Neural progenitor cell (in vitro differentiated cells): ENCODE measurements at regions not wholly inside any gene's neighbourhood (a gene's known extent, or its start where the extent isn't known, plus 50 kb on each side); places are given as distances from the start of the nearest gene placed in this dataset.

Experiments
- CTCF ChIP-seq: fragments of 200-600 bp; sonication (generic); IDR thresholded peaks from 2 replicates; pipeline ENCODE4 v1.5.1; 2017; ENCODE audit warnings: antibody characterized with exemption, mild to moderate bottlenecking
- EZH2 ChIP-seq: fragments of 200-600 bp; sonication (generic); IDR thresholded peaks from 2 replicates; pipeline ENCODE4 v1.6.1; 2017; ENCODE audit warnings: antibody characterized with exemption, mild to moderate bottlenecking, moderate library complexity
- EZH2phosphoT487 ChIP-seq: fragments of 200-600 bp; sonication (generic); IDR thresholded peaks from 2 replicates; pipeline ENCODE4 v1.6.1; 2017; ENCODE audit warnings: antibody characterized with exemption

- TF ChIP-seq CTCF (no peak), EZH2 (no peak), EZH2phosphoT487 (no peak)
These were observed 149.1 kb downstream of the NFKBIZ start for GRCh38 chr3:101998256-101998926.
